HCT116 (cell line): ENCODE measurements at regions not wholly inside any gene's neighbourhood (a gene's known extent, or its start where the extent isn't known, plus 50 kb on each side); places are given as distances from the start of the nearest gene placed in this dataset.

ENCODE experiments used
- EZH2 ChIP-seq: fragments of 200-600 bp; sonication (generic); IDR thresholded peaks from 2 replicates; pipeline ENCODE4 v1.6.1; 2017; ENCODE audit warnings: antibody characterized with exemption, mixed run types
- EZH2phosphoT487 ChIP-seq: fragments of 200-600 bp; IDR thresholded peaks from 2 replicates; pipeline ENCODE4 v1.6.1; 2018; ENCODE audit warnings: antibody characterized with exemption, borderline replicate concordance
- POLR2A ChIP-seq: IDR thresholded peaks from 2 replicates; pipeline ENCODE4 v1.7.0; 2011; ENCODE audit warnings: borderline replicate concordance; ENCODE audit not compliant: insufficient read depth, insufficient read length; ENCODE audit errors: extremely low read depth

DNA sequence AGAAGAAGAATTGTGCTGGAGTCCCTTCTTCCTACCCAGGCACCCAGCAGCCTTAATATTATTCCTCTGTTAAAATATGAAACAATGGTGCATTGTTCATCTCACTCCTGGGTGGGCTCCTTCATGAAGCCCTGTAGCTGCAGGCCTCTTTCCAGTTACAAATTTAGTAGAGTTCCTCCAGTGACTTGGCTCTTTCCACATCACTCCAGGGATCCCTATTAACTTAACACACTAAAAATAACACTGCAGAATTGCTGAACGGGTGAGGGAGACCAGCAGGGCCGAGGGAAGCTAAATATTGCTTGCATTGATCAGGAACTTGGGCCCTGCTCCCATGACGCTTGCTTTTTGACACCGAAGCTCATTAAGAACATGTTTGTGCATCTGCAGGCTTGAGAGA lies 142.3 kb downstream of the PDCD6IP start:
- TF ChIP-seq EZH2 (no peak), EZH2phosphoT487 (no peak), POLR2A (no peak)
